Left ventricle myocardium inferior (tissue), 1 donor: ENCODE measurements at regions not wholly inside any gene's neighbourhood (a gene's known extent, or its start where the extent isn't known, plus 50 kb on each side); places are given as distances from the start of the nearest gene placed in this dataset.

Experiments
- DNase-seq: peaks from one replicate; pipeline ENCODE4 v3.0.0-alpha.2; 2020
- H3K27ac ChIP-seq: fragments of 200-600 bp; replicated peaks from 2 replicates; pipeline ENCODE4 v1.8.0; 2021
- H3K27me3 ChIP-seq: fragments of 200-600 bp; 2 replicates; pipeline ENCODE4 v1.8.0; 2021; ENCODE audit warnings: low read depth
- H3K36me3 ChIP-seq: fragments of 200-600 bp; 2 replicates; pipeline ENCODE4 v1.8.0; 2021
- H3K4me1 ChIP-seq: fragments of 200-600 bp; 2 replicates; pipeline ENCODE4 v1.8.0; 2021
- H3K4me3 ChIP-seq: fragments of 200-600 bp; 2 replicates; pipeline ENCODE4 v1.8.0; 2021; ENCODE audit warnings: mild to moderate bottlenecking, moderate library complexity
- H3K9me3 ChIP-seq: fragments of 200-600 bp; replicated peaks from 2 replicates; pipeline ENCODE4 v1.8.0; 2021
- CTCF ChIP-seq: fragments of 200-600 bp; IDR thresholded peaks from 2 replicates; pipeline ENCODE4 v1.8.0; 2021; ENCODE audit warnings: antibody characterized with exemption, mild to moderate bottlenecking, borderline replicate concordance
- intact Hi-C: fragments of 100-400 bp; cut with micrococcal nuclease; formaldehyde crosslinking; loops from one replicate; pipeline ENCODE4 v1.11.0; 2022
- donor health status: DM: no; HTN: yes; CAD: no; lungs with severe emphysema.

- Histone ChIP-seq H3K36me3 (no peaks in the 10 kb centered on the region), H3K27me3 (no peaks in the 10 kb centered on the region), H3K27ac (no peak overlapping the region), H3K4me1 (no peaks in the 10 kb centered on the region), H3K4me3 (no peak overlapping the region), H3K9me3 (no peaks in the 10 kb centered on the region)
- DNase-seq: no peak
- no peak for TF ChIP-seq CTCF
- intact Hi-C loops: no loop called here
Observed at GRCh38 chr2:188204824-188205223, 86.8 kb upstream of the GULP1 start.

GRCh38 chr2:188207554-188207953 lies 84.1 kb upstream of the GULP1 start:
- Histone ChIP-seq H3K36me3 (no peaks in the 10 kb centered on the region), H3K4me3 (no peak overlapping the region), H3K27me3 (no peaks in the 10 kb centered on the region), H3K4me1 (no peaks in the 10 kb centered on the region), H3K9me3 (no peaks in the 10 kb centered on the region), H3K27ac (no peak overlapping the region)
- TF ChIP-seq CTCF: no peak
- no peak for DNase-seq
- intact Hi-C loops: no loop called here

GRCh38 chr2:188209218-188209617 lies 82.5 kb upstream of the GULP1 start:
- Histone ChIP-seq H3K27me3 (no peaks in the 10 kb centered on the region), H3K36me3 (no peaks in the 10 kb centered on the region), H3K9me3 (no peaks in the 10 kb centered on the region), H3K27ac (no peak overlapping the region), H3K4me1 (no peaks in the 10 kb centered on the region), H3K4me3 (no peak overlapping the region)
- intact Hi-C loops: no loop called here
- TF ChIP-seq CTCF: no peak
- DNase-seq: no peak

- no peak for DNase-seq
- no peaks in the 10 kb centered on the region for H3K4me1 ChIP-seq
- H3K36me3 ChIP-seq: no peaks in the 10 kb centered on the region
- H3K9me3 ChIP-seq: no peaks in the 10 kb centered on the region
- H3K27ac ChIP-seq: no peak overlapping the region
- H3K27me3 ChIP-seq: no peaks in the 10 kb centered on the region
- intact Hi-C loops: no loop called here
- H3K4me3 ChIP-seq: no peak overlapping the region
- no peak for TF ChIP-seq CTCF
Observed at GRCh38 chr2:188217264-188217663, 74.4 kb upstream of the GULP1 start.

- Histone ChIP-seq H3K36me3 (no peaks in the 10 kb centered on the region), H3K4me1 (no peaks in the 10 kb centered on the region), H3K27ac (no peak overlapping the region), H3K27me3 (no peaks in the 10 kb centered on the region), H3K9me3 (no peaks in the 10 kb centered on the region), H3K4me3 (no peak overlapping the region)
- DNase-seq: no peak
- no peak for TF ChIP-seq CTCF
- intact Hi-C loops: no loop called here
Observed at GRCh38 chr2:188219541-188219940, 72.1 kb upstream of the GULP1 start.

- Histone ChIP-seq H3K27ac (no peak overlapping the region), H3K4me3 (no peak overlapping the region), H3K9me3 (no peaks in the 10 kb centered on the region), H3K27me3 (no peaks in the 10 kb centered on the region), H3K4me1 (no peaks in the 10 kb centered on the region), H3K36me3 (no peaks in the 10 kb centered on the region)
- intact Hi-C loops: no loop called here
- DNase-seq: no peak
- no peak for TF ChIP-seq CTCF
Observed at GRCh38 chr2:188220535-188220934, 71.1 kb upstream of the GULP1 start.
